Umbilical cord (tissue), 1 donor: ENCODE measurements at regions not wholly inside any gene's neighbourhood (a gene's known extent, or its start where the extent isn't known, plus 50 kb on each side); places are given as distances from the start of the nearest gene placed in this dataset.
"Not testable (repeated sequence)": the region's sequence is repeated elsewhere in the genome, so short reads cannot be mapped to it uniquely, and the experiment has no call there.

Experiments
- DNase-seq: peaks from one replicate; pipeline ENCODE4 v3.0.0-alpha.2; 2015; ENCODE audit warnings: low spot score

DNA sequence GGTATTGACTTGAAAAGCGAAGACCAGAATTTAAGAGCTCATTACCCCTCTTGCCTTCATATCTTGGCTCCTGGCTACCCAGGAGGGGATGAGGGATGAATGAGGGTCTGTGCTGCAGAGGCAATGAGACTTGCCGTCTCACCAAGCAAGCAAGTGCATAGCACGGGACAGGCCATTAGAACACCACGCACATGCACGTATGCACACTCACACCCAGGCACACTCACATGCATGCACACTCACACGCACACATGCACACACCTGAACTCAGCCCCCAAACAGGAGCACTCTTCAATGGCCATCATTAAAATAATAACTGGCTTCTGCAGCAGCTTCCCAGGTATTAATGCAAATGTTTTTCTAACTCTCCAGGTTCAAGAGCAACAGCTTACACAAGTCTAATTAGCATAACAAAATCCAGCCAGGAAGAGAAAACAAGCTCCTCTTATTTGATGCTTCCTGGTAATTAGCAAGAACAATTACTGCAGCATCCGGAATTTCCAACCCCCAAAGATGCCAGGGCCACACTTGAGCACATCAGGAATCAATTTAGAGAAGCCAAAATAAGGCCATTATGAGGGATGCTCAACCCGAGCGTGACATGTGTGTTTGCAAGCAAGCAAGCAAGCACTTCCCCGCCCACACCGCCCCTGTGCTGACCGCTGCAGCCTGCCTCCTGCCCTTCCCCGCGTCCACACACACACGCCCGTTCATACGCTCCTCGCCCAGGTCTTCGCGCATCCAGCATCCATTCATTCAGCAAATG lies 171.6 kb upstream of the TNRC6C start:
- DNase-seq: no peak

DNA sequence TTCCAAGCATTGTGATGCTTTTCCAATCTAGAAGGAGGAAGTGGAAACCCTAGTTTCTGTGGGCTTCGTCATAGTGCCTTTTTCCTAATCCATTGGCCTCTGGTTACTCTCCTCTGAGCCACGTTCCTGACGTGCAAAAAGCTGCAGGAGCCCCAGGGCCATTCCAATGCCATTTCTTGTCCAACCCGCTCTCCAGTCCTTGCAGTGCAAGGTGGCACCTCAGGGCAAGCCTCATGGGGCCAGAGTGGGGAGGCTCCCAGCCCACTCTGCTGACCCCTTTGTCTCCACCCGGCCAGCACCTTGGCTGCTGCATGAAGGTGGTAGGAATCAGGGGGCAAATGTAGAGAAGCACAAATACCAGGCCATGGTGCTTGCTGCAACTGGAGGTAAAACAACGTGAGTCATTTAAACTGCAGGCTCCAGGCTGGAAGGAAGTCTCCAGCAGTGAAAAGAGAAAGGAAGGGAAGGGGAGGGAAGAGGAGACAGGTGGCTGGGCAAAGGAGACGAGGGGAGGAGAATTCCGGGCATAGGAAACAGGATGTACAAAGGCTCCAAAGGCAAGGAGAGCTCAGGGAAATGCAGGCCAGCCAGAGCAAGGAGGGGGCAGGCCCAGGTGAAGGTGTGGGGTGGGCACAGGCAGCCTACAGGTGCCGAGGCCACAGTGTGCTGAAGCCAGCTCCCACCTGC lies 168.2 kb upstream of the TNRC6C start:
- DNase-seq: no peak

DNA sequence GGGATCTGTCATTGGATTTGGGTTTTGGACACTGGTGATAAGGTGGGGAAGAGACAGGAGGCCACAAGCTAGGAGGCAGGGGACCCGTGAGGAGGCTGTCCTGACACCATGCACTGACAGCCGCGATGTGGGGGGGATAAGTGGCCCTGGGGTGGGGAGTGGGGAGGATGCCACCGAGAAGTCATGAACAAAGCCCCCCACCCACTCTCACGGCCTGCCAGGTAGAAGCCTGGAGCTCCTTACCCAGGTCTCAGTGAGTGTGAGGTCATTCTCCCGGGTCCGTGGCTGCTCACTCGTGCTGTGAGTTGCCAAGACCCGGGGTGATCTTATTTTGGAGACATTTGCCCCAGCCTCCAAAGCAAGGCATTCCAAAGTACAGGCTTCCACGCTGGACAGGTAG lies 165.9 kb upstream of the TNRC6C start:
- DNase-seq: no peak

DNA sequence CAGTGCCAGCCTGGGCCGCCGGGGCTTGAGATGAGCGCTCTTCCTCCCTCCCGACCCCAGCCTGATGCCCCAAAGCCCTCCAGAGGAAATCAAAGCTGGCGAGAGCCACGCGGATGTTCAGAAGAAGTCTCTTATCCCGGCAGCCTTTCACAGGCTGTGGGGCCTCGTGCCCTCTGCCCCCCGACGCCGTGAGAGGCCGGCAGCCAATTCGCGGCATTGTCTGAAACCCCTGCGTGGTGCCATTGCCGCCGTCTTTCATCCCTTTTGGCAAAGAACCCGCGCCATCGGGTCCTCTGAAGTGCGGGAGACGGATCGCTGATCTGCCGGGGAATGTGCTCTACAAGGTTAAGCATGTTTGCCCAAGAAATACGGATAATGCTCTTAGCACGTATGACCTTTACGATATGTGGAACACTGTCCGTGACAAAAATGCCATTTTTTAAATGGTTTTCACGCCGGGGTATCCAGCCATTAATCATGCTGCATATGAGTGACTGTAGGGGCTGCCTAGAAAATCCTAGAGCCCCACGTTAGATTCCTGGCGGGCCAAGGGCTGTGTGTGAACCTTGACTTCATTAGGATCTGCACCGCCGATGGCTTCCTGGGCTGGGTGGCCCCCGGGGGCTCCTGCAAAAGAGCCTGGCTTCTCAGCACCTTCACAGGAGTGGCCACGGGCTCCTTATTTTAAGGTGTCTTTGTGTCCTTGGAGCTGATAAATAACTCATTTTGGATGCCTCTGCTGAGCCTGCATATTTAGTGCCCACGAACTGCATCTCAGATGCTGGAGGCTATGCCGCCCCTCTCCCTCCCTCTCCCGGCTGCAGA lies 165.1 kb upstream of the TNRC6C start:
- no peak for DNase-seq

DNA sequence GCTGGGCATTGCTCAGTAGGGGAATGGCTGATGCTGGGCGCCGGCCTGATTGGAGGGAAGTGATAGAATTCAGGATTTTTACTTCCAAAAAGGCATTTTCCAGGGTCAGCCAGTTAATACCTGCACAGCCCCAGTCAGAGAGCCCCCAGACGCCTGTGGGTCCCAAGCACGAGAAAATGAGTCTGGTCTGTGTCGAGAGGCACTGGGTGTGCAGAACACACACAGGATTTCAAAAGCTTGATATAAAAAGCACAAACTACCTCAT lies 164.6 kb upstream of the TNRC6C start:
- no peak for DNase-seq

DNA sequence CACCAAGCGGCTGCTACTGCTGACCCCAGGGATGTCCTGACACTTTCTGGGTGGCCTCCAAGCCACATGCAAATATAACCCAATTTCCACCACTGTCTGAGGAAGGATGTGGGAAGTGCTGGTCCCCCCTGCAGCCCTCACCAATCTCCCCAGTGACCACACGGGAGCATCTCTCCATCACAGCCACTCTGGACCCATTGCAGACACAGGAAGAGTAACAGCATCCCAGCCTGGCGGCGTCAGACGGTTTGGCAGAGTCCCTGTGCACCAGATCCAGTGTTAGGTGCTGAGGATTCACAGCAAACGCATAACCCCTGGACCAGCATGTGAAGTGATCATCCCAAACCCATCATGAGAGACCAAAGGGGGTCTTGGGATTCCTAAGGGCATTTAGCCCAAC lies 163.7 kb upstream of the TNRC6C start:
- no peak for DNase-seq

DNA sequence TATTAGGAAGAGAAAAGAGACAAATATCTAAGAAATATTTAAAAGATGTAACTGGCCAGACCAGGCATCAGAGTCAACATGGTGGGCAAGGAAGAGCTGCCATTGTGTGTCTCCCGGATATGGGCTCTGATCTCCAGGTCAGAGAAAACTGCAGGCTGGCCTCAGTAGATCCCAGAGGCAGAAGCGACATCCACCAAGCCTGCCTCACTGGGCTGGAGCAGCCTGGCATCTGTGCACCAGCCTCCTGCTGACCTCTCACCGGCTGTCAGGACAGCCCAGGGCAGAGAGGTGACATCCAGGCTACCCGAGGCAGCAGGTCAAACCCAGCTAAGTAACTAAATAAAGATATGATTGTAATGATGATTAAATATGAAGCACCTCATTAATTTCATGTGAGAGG lies 162.8 kb upstream of the TNRC6C start:
- DNase-seq: no peak

- DNase-seq: no peak
Measured at GRCh38 chr17:77796176-77796860, 162.2 kb upstream of the TNRC6C start.

DNA sequence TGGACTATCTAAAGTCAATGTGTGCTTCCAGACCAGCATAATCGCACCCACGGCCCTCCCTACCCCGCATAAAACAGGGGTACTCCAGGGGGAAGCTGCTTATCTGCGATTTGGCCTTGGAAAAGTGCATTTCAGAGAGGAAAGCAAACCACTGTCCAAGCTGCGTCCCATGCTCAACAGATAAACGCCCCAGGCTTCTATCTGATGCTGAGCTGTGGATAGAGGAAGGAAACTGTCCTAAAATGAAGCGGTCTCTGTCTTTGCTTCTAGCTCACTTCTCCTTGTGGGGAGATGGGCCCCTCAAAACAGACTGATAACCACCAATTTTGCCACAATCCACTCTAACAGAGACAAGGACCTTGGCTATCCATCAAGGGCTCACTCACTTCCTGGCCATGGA lies 160.5 kb upstream of the TNRC6C start:
- DNase-seq: no peak

- DNase-seq: no peak
Measured at GRCh38 chr17:77798481-77798880, 160.0 kb upstream of the TNRC6C start.

- DNase-seq: no peak
Measured at GRCh38 chr17:77800816-77801215, 157.7 kb upstream of the TNRC6C start.

DNA sequence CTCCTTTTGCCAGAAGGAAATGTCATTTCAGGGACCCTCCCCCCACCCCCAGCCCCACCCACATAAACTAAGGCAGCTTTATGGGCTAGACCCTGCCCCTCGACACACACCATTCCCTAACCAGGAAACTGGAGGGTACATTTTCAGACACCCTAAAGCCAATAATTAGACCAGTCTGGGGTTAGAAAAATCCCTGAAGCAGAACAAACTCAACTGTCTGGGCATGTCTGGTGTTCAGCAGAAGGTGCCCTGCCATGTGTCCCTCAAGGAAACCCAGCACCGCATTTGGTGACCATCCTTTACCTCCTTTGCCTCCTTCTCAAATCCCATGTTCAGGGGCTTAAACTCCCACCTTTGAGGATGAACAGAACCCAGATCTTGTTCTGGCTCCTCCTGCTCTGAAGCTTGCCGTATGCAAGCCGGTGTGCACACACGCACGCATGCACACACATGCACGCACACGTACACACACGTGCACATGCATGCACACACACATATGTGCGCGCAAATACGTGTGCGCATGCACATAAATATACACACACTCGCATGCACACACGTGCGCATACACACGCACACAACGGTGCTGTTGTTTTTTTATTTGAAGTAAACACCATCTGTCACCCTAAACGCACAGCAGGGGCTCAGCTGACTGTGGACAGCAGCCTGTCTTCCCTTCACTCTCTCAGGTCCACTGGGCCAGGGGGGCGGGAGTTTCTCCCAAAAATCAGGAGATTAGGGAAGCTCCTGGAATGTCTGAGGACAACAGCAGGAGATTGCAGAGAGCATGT lies 156.8 kb upstream of the TNRC6C start:
- no peak for DNase-seq

DNA sequence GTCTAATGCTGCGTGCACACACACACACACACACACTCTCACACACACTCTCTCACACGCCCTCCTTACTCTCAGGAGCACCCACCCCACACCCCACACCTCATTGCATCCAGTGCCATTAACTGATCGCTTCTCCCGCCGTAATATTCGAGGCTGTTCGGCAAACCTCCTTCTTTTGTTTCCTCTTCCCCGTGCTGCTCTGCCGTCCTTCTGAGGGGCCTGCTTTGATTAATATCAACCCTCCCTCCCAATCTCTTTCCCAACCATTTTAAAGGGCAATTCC lies 156.2 kb upstream of the TNRC6C start:
- no peak for DNase-seq

GRCh38 chr17:77802811-77803220 lies 155.7 kb upstream of the TNRC6C start:
- DNase-seq: peak; percentile 92

DNA sequence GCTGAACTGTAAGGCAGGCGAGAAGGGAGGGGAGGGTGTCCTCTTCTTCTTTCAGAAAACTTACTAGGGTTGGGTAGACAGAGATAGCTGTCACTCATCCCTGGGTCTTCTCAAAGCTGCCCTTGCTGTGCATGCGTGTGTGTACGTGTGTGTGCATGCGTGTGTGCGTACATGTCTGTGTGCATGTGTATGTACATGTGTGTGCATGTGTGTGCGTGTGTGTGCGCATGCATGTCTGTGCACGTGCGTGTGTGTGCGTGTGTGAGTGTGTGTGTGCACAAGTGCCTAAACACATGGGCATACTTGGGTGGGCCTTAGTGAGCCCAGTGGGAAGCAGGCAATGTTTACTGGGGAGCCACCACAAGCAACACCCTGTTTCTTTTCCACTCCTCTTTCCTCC lies 154.8 kb upstream of the TNRC6C start:
- DNase-seq: no peak

DNA sequence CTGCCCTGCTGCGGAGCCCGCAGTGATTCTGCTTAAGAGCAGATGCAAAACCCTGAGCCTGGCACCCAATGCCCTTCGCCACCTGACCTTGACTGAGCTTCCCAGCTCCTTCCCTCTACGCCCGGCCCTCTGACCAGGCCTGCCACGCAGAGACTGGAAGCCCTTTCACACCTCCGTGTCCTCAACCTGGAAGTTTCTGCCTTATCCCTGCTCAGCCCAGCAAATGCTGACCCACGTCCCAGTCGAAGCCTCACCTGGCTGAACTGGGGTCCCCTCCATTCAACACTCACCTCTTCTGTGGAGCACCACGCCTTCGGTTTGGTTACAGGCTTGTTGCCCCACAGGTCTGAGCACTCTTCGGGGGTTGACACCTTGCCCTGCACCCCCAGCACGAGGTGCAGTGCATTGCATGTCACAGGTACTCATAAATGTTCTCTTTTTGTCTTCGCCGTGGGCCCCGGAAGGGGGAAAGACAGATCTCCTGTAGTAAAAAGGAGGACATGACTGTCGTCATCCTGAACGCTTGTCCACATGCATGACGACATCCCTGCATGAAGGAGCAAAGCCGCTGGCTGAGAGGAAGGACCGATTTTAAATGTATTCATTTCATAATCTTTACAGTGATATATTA lies 153.6 kb upstream of the TNRC6C start:
- no peak for DNase-seq

GRCh38 chr17:77805970-77806369 lies 152.5 kb upstream of the TNRC6C start:
- DNase-seq: not testable (repeated sequence)

DNA sequence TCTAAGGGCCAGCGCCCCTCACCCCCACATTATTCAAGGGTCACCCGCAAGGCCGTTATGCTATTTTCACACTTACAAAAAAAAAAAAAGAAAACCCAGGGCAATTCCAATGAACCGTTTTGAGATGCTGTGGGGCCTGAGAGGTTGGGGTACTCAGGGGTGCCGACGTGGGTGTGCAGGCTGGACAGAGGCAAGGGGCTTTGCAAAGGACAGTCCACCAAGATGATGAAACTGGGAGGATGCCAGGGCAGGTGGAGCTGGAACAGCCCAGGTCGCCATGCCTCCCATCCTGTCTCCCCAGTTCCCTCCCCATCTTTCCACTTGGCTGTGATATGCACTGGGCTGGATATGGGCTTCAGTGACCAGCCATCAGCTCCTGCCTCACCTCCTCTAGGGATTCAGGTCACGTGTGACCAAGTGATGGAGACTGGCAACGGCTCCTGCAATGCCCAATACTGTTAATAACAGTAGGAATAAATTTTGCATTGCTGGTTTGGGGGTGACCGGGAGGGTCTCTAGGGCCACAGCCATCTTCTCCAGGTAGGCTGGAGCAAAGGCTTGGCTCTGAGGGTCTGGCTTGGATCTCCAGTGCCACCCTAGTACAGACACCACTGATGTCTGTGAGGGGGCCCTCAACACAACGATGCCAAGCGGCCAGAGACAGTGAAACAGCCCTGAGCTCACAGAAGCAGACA lies 151.3 kb upstream of the TNRC6C start:
- no peak for DNase-seq

GRCh38 chr17:77807746-77808441 lies 150.6 kb upstream of the TNRC6C start:
- no peak for DNase-seq
